Trophoblast cell (in vitro differentiated cells and primary cell): ENCODE measurements at regions not wholly inside any gene's neighbourhood (a gene's known extent, or its start where the extent isn't known, plus 50 kb on each side); places are given as distances from the start of the nearest gene placed in this dataset.

ENCODE experiments used
- DNase-seq, 2 donors: peaks; one replicate each; pipeline ENCODE4 v3.0.0-alpha.2; 2016
- H2AFZ ChIP-seq: 2 replicates; pipeline ENCODE4 v1.6.1; 2013; ENCODE audit warnings: low read length, moderate library complexity, mild to moderate bottlenecking; ENCODE audit not compliant: insufficient read depth, poor library complexity
- H2AK5ac ChIP-seq: 2 replicates; pipeline ENCODE4 v1.6.1; 2013; ENCODE audit warnings: mild to moderate bottlenecking, low read length
- H2BK120ac ChIP-seq: 2 replicates; pipeline ENCODE4 v1.6.1; 2013; ENCODE audit warnings: low read length, mild to moderate bottlenecking, moderate library complexity; ENCODE audit not compliant: insufficient read depth, poor library complexity
- H2BK12ac ChIP-seq: 2 replicates; pipeline ENCODE4 v1.6.1; 2013; ENCODE audit warnings: mild to moderate bottlenecking, low read length, moderate library complexity
- H2BK5ac ChIP-seq: 2 replicates; pipeline ENCODE4 v1.6.1; 2013; ENCODE audit warnings: low read length, low read depth, moderate library complexity, mild to moderate bottlenecking; ENCODE audit not compliant: poor library complexity
- H3K14ac ChIP-seq: 2 replicates; pipeline ENCODE4 v1.6.1; 2013; ENCODE audit warnings: mild to moderate bottlenecking, low read length
- H3K18ac ChIP-seq: 2 replicates; pipeline ENCODE4 v1.6.1; 2013; ENCODE audit warnings: mild to moderate bottlenecking, low read length
- H3K23ac ChIP-seq: 2 replicates; pipeline ENCODE4 v1.6.1; 2013; ENCODE audit warnings: low read length
- H3K27ac ChIP-seq: 2 replicates; pipeline ENCODE4 v1.5.1; 2013; ENCODE audit warnings: low read depth, mild to moderate bottlenecking, inconsistent platforms, low read length, moderate library complexity
- H3K27me3 ChIP-seq: 2 replicates; pipeline ENCODE4 v1.6.1; 2013; ENCODE audit warnings: inconsistent platforms, mild to moderate bottlenecking, low read length, moderate library complexity; ENCODE audit not compliant: insufficient read depth
- H3K36me3 ChIP-seq, 2 experiments: 1 replicate in 1 of 2; 2 replicates in 1 of 2; pipeline ENCODE4 v1.6.1; 2013; ENCODE audit warnings: low read length in 2 of 2, mild to moderate bottlenecking in 2 of 2, moderate library complexity in 1 of 2; ENCODE audit not compliant: insufficient read depth in 2 of 2, control insufficient read depth in 1 of 2
- H3K4ac ChIP-seq: 2 replicates; pipeline ENCODE4 v1.6.1; 2013; ENCODE audit warnings: low read depth, mild to moderate bottlenecking, low read length, moderate library complexity
- H3K4me1 ChIP-seq, 2 experiments: 1 replicate in 1 of 2; 2 replicates in 1 of 2; pipeline ENCODE4 v1.6.1; 2013; ENCODE audit warnings: low read length in 2 of 2, mild to moderate bottlenecking in 2 of 2, moderate library complexity in 1 of 2; ENCODE audit not compliant: insufficient read depth in 2 of 2, control insufficient read depth in 1 of 2
- H3K4me2 ChIP-seq: 2 replicates; pipeline ENCODE4 v1.6.1; 2013; ENCODE audit warnings: inconsistent platforms, mild to moderate bottlenecking, low read length, moderate library complexity
- H3K4me3 ChIP-seq: 2 replicates; pipeline ENCODE4 v1.5.1; 2013; ENCODE audit warnings: mild to moderate bottlenecking, low read depth, low read length, inconsistent platforms
- H3K79me1 ChIP-seq: one replicate; pipeline ENCODE4 v1.6.1; 2013; ENCODE audit warnings: low read length
- H3K79me2 ChIP-seq: 2 replicates; pipeline ENCODE4 v1.6.1; 2013; ENCODE audit warnings: low read length, mild to moderate bottlenecking; ENCODE audit not compliant: control insufficient read depth, insufficient read depth, poor library complexity
- H3K9ac ChIP-seq: 2 replicates; pipeline ENCODE4 v1.6.1; 2013; ENCODE audit warnings: mild to moderate bottlenecking, low read length
- H3K9me3 ChIP-seq: 2 replicates; pipeline ENCODE4 v1.6.1; 2013; ENCODE audit warnings: low read depth, mild to moderate bottlenecking, control low read depth, inconsistent platforms, low read length; ENCODE audit not compliant: insufficient read depth
- H4K12ac ChIP-seq: 2 replicates; pipeline ENCODE4 v1.6.1; 2013; ENCODE audit warnings: low read depth, mild to moderate bottlenecking, low read length, moderate library complexity
- H4K8ac ChIP-seq: 2 replicates; pipeline ENCODE4 v1.6.1; 2013; ENCODE audit warnings: low read depth, mild to moderate bottlenecking, low read length, moderate library complexity
- H4K91ac ChIP-seq: one replicate; pipeline ENCODE4 v1.6.1; 2013; ENCODE audit warnings: low read depth, mild to moderate bottlenecking, low read length, moderate library complexity
- WGBS: extraction: QIAGEN DNeasy Blood & Tissue Kit; methylation state at CpG from one replicate; pipeline ENCODE4 v1.1.7; 2013; ENCODE audit warnings: missing lambda C conversion rate; ENCODE audit not compliant: insufficient read length, insufficient coverage; ENCODE audit errors: extremely low coverage; 5-methylcytosine and 5-hydroxymethylcytosine counted together

- Histone ChIP-seq H3K79me1 (no peaks in the 10 kb centered on the region), H2AFZ (no peak overlapping the region), H3K27me3 (no peaks in the 10 kb centered on the region), H4K8ac (no peak overlapping the region), H3K9ac (no peak overlapping the region), H2BK120ac (no peak overlapping the region), H3K4ac (no peak overlapping the region), H4K91ac (no peak overlapping the region), H3K36me3 (no peaks in the 10 kb centered on the region), H3K79me2 (no peaks in the 10 kb centered on the region), H3K23ac (no peak overlapping the region), H3K14ac (no peak overlapping the region), H2AK5ac (no peak overlapping the region), H4K12ac (no peak overlapping the region), H3K18ac (no peak overlapping the region), H3K4me2 (no peak overlapping the region), H3K4me3 (no peak overlapping the region), H2BK12ac (no peak overlapping the region), H3K4me1 (peaks cover 0 to 2% of the 10 kb centered on the region in 2 experiments), H3K9me3 (no peaks in the 10 kb centered on the region), H2BK5ac (no peak overlapping the region), H3K27ac (no peak overlapping the region)
- no CpG with 5 or more reads among the region's 2 CpGs for WGBS
- DNase-seq, result no peak
Observed at GRCh38 chr11:97683733-97684132, 1293.9 kb downstream of the JRKL start.

GRCh38 chr11:97684486-97685439 is 1295.0 kb downstream of the JRKL start:
- no peak overlapping the region for H2BK5ac ChIP-seq
- H3K36me3 ChIP-seq, result no peaks in the 10 kb centered on the region
- DNase-seq, result no peak
- H3K18ac ChIP-seq, result no peak overlapping the region
- H3K9ac ChIP-seq, result no peak overlapping the region
- no peak overlapping the region for H4K91ac ChIP-seq
- H2BK12ac ChIP-seq, result no peak overlapping the region
- no peak overlapping the region for H2BK120ac ChIP-seq
- H3K79me2 ChIP-seq, result no peaks in the 10 kb centered on the region
- no peak overlapping the region for H3K4ac ChIP-seq
- H4K8ac ChIP-seq, result no peak overlapping the region
- no peaks in the 10 kb centered on the region for H3K9me3 ChIP-seq
- no CpG with 5 or more reads among the region's 5 CpGs for WGBS
- no peak overlapping the region for H2AK5ac ChIP-seq
- no peak overlapping the region for H3K14ac ChIP-seq
- no peak overlapping the region for H4K12ac ChIP-seq
- no peak overlapping the region for H2AFZ ChIP-seq
- H3K27ac ChIP-seq, result no peak overlapping the region
- no peaks in the 10 kb centered on the region for H3K27me3 ChIP-seq
- H3K4me3 ChIP-seq, result no peak overlapping the region
- no peaks in the 10 kb centered on the region for H3K79me1 ChIP-seq
- H3K4me2 ChIP-seq, result no peak overlapping the region
- peaks cover 0 to 2% of the 10 kb centered on the region in 2 experiments for H3K4me1 ChIP-seq
- no peak overlapping the region for H3K23ac ChIP-seq

- no peaks in the 10 kb centered on the region for H3K9me3 ChIP-seq
- H4K8ac ChIP-seq, result no peak overlapping the region
- WGBS, result no CpG with 5 or more reads among the region's 2 CpGs
- no peak overlapping the region for H2AFZ ChIP-seq
- H2AK5ac ChIP-seq, result no peak overlapping the region
- no peak overlapping the region for H3K9ac ChIP-seq
- no peak overlapping the region for H3K4ac ChIP-seq
- peaks cover 0 to 2% of the 10 kb centered on the region in 2 experiments for H3K4me1 ChIP-seq
- no peak overlapping the region for H2BK120ac ChIP-seq
- no peak overlapping the region for H4K12ac ChIP-seq
- H3K14ac ChIP-seq, result no peak overlapping the region
- no peaks in the 10 kb centered on the region for H3K27me3 ChIP-seq
- no peaks in the 10 kb centered on the region for H3K79me1 ChIP-seq
- H2BK5ac ChIP-seq, result no peak overlapping the region
- H3K4me3 ChIP-seq, result no peak overlapping the region
- no peaks in the 10 kb centered on the region for H3K79me2 ChIP-seq
- DNase-seq, result no peak
- no peak overlapping the region for H3K27ac ChIP-seq
- H3K4me2 ChIP-seq, result no peak overlapping the region
- no peak overlapping the region for H4K91ac ChIP-seq
- H3K23ac ChIP-seq, result no peak overlapping the region
- no peak overlapping the region for H3K18ac ChIP-seq
- no peak overlapping the region for H2BK12ac ChIP-seq
- H3K36me3 ChIP-seq, result no peaks in the 10 kb centered on the region
Observed at GRCh38 chr11:97685695-97686094, 1295.9 kb downstream of the JRKL start.

GRCh38 chr11:97687111-97687510 is 1297.3 kb downstream of the JRKL start:
- Histone ChIP-seq H2BK5ac (no peak overlapping the region), H3K9me3 (no peaks in the 10 kb centered on the region)
- no CpG with 5 or more reads among the region's 4 CpGs for WGBS

More at GRCh38 chr11:97687111-97687510, 1297.3 kb downstream of the JRKL start:
- Histone ChIP-seq H3K9ac (no peak overlapping the region), H2AFZ (no peak overlapping the region), H3K27ac (no peak overlapping the region), H3K18ac (no peak overlapping the region), H2BK12ac (no peak overlapping the region), H3K79me1 (no peaks in the 10 kb centered on the region), H3K4me2 (no peak overlapping the region), H3K23ac (no peak overlapping the region), H4K8ac (no peak overlapping the region), H2BK120ac (no peak overlapping the region), H3K4ac (no peak overlapping the region), H3K27me3 (no peaks in the 10 kb centered on the region), H3K4me3 (no peak overlapping the region), H4K12ac (no peak overlapping the region), H3K79me2 (no peaks in the 10 kb centered on the region), H4K91ac (no peak overlapping the region), H3K4me1 (peaks cover 0 to 2% of the 10 kb centered on the region in 2 experiments), H3K36me3 (no peaks in the 10 kb centered on the region), H3K14ac (no peak overlapping the region), H2AK5ac (no peak overlapping the region)
- no peak for DNase-seq
